Ectodermal cell (in vitro differentiated cells): ENCODE measurements at regions not wholly inside any gene's neighbourhood (a gene's known extent, or its start where the extent isn't known, plus 50 kb on each side); places are given as distances from the start of the nearest gene placed in this dataset.

Experiments
- H3K27ac ChIP-seq: 2 replicates; pipeline ENCODE4 v1.7.0; 2013; ENCODE audit warnings: mild to moderate bottlenecking, low read depth, low read length; ENCODE audit not compliant: insufficient read depth, poor library complexity, severe bottlenecking
- H3K27me3 ChIP-seq: 2 replicates; pipeline ENCODE4 v1.7.0; 2013; ENCODE audit warnings: mild to moderate bottlenecking, low read length; ENCODE audit not compliant: insufficient read depth, control insufficient read depth, poor library complexity, severe bottlenecking
- H3K36me3 ChIP-seq: one replicate; pipeline ENCODE4 v1.7.0; 2013; ENCODE audit warnings: low read length; ENCODE audit not compliant: control insufficient read depth, insufficient read depth
- H3K4me1 ChIP-seq: one replicate; pipeline ENCODE4 v1.7.0; 2013; ENCODE audit warnings: low read length; ENCODE audit not compliant: control insufficient read depth, insufficient read depth
- H3K4me3 ChIP-seq: 2 replicates; pipeline ENCODE4 v1.7.0; 2013; ENCODE audit warnings: low read depth, low read length, control low read depth; ENCODE audit not compliant: insufficient read depth
- H3K9me3 ChIP-seq: 2 replicates; pipeline ENCODE4 v1.7.0; 2013; ENCODE audit warnings: mild to moderate bottlenecking, low read length, moderate library complexity; ENCODE audit not compliant: control insufficient read depth
- WGBS, 2 experiments: methylation state at CpG; one replicate each; pipeline ENCODE4 v1.1.7; 2013; ENCODE audit warnings: missing lambda C conversion rate in 2 of 2; 5-methylcytosine and 5-hydroxymethylcytosine counted together

GRCh38 chr12:107327651-107328182, 234.4 kb upstream of the CRY1 start:
- H3K36me3 ChIP-seq = no peaks in the 10 kb centered on the region
- H3K27ac ChIP-seq = no peak overlapping the region
- WGBS, 2 experiments = 83 to 93% methylated on average over 4 to 5 of the region's 5 CpGs
- H3K9me3 ChIP-seq = no peaks in the 10 kb centered on the region
- H3K4me1 ChIP-seq = peaks cover 31% of the 10 kb centered on the region
- H3K4me3 ChIP-seq = no peak overlapping the region
- peaks cover 9% of the 10 kb centered on the region for H3K27me3 ChIP-seq

DNA sequence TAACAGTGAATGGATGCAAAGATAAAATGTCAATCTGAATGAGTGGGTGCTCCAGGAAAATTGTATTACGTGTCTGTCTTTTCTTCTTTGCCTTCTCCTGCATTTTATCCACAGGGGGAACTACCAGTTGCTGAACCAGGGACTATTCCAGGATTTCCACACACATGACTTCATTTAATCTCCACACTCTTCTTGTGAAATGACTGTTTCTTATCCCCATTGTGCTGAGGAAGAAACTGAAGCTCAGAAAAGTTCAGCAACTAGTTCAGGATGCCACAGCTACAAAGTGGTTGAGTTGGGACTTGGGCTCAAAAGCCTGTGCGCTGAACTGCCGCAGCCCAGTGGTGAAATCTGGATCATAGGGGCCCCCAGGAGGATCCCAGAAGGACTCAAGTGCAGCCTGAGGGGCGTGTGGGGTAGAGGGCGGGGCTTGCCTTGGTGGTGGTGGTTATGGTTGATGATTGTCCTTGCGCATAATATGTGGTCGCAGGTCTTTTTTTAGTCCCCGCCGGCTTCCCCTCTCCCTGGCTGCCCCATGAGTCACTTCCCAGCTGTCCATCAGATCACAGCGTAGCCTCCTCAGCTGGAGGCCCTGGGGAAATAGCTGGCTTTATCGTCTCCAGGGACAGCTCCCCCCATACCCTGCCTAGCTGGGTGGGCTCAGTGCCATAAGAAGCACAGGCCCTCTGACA, 235.2 kb upstream of the CRY1 start:
- Histone ChIP-seq H3K4me3 (no peak overlapping the region), H3K9me3 (no peaks in the 10 kb centered on the region), H3K4me1 (peaks cover 31% of the 10 kb centered on the region), H3K36me3 (no peaks in the 10 kb centered on the region), H3K27me3 (peaks cover under 1% of the 10 kb centered on the region), H3K27ac (no peak overlapping the region)
- WGBS, 2 experiments = 55 to 59% methylated on average over 11 of the region's 11 CpGs

GRCh38 chr12:107329569-107330324, 236.4 kb upstream of the CRY1 start:
- WGBS, 2 experiments = 96 to 97% methylated on average over 1 of the region's 1 CpG
- Histone ChIP-seq H3K4me1 (peaks cover 31% of the 10 kb centered on the region), H3K27me3 (no peaks in the 10 kb centered on the region), H3K27ac (no peak overlapping the region), H3K4me3 (no peak overlapping the region), H3K9me3 (no peaks in the 10 kb centered on the region), H3K36me3 (no peaks in the 10 kb centered on the region)

GRCh38 chr12:107330831-107331431, 237.6 kb upstream of the CRY1 start:
- Histone ChIP-seq H3K27ac (no peak overlapping the region), H3K36me3 (no peaks in the 10 kb centered on the region), H3K9me3 (no peaks in the 10 kb centered on the region), H3K27me3 (no peaks in the 10 kb centered on the region), H3K4me1 (peaks cover 31% of the 10 kb centered on the region), H3K4me3 (no peak overlapping the region)
- WGBS, 2 experiments = 64 to 73% methylated on average over 8 of the region's 8 CpGs

- Histone ChIP-seq H3K9me3 (no peaks in the 10 kb centered on the region), H3K36me3 (no peaks in the 10 kb centered on the region), H3K4me3 (no peak overlapping the region), H3K4me1 (peaks cover 31% of the 10 kb centered on the region), H3K27ac (no peak overlapping the region), H3K27me3 (no peaks in the 10 kb centered on the region)
- 86 to 90% methylated on average over 9 of the region's 9 CpGs for WGBS, 2 experiments
Measured at GRCh38 chr12:107331471-107331870, 238.1 kb upstream of the CRY1 start.

DNA sequence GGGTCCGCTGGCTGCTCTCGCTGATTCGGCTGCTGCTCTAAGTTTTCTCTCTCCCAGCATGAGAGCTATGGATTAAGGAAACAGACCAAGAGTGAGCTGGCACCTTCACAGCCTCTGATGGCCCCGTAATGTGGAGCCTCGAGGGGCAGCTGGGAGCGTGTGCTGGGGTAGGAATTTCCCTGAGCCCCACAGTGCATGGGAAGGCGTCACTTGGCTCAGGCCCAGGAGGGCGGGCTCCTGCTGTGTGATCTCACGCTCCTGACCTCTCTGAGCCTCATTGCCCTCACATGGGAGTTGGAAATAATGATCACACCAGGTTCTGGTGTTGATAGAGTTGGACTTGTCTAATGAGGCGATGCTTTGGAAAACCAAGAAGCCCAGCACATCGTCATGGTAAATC, 238.6 kb upstream of the CRY1 start:
- Histone ChIP-seq H3K36me3 (no peaks in the 10 kb centered on the region), H3K27ac (no peak overlapping the region), H3K4me1 (peaks cover 31% of the 10 kb centered on the region), H3K9me3 (no peaks in the 10 kb centered on the region), H3K27me3 (no peaks in the 10 kb centered on the region), H3K4me3 (no peak overlapping the region)
- WGBS, 2 experiments = 78 to 83% methylated on average over 11 of the region's 11 CpGs

- H3K27me3 ChIP-seq = no peaks in the 10 kb centered on the region
- 77 to 78% methylated on average over 4 of the region's 4 CpGs for WGBS, 2 experiments
- H3K27ac ChIP-seq = peak overlapping the region; percentile 50
- H3K4me3 ChIP-seq = no peak overlapping the region
- H3K4me1 ChIP-seq = peaks cover 31% of the 10 kb centered on the region
- H3K36me3 ChIP-seq = no peaks in the 10 kb centered on the region
- no peaks in the 10 kb centered on the region for H3K9me3 ChIP-seq
Measured at GRCh38 chr12:107332743-107333142, 239.4 kb upstream of the CRY1 start.

- Histone ChIP-seq H3K9me3 (no peaks in the 10 kb centered on the region), H3K4me1 (peaks cover 20% of the 10 kb centered on the region), H3K4me3 (no peak overlapping the region), H3K36me3 (no peaks in the 10 kb centered on the region), H3K27me3 (no peaks in the 10 kb centered on the region), H3K27ac (no peak overlapping the region)
- 86 to 88% methylated on average over 8 to 10 of the region's 10 CpGs for WGBS, 2 experiments
Measured at GRCh38 chr12:107335802-107336570, 242.6 kb upstream of the CRY1 start.

DNA sequence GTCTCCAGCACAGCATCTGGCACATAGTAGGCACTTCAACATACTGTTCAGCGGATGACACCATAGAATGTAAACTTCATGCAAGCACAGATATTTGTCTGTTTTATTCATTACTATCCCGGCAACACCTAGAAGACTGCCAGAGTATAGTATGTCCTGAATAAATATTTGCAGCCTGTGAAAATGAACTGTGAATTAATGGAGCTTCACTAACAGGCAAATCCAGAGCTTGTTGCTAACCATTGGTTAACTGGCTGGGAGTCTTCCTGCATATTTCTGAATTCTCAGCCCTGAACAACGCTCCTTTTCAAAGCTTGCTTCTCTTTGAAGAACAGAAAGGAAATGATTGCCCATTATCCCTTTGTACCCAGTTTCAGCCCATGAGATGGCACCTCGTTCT, 243.3 kb upstream of the CRY1 start:
- Histone ChIP-seq H3K4me3 (no peak overlapping the region), H3K9me3 (no peaks in the 10 kb centered on the region), H3K4me1 (peaks cover 13% of the 10 kb centered on the region), H3K27me3 (no peaks in the 10 kb centered on the region), H3K27ac (no peak overlapping the region), H3K36me3 (no peaks in the 10 kb centered on the region)
- WGBS, 2 experiments = 92 to 93% methylated on average over 4 of the region's 4 CpGs
